ENCODE measurements at regions not wholly inside any gene's neighbourhood (a gene's known extent, or its start where the extent isn't known, plus 50 kb on each side); places are given as distances from the start of the nearest gene placed in this dataset.

- Histone ChIP-seq H3K79me2 (ENCODE audit: control insufficient read depth, insufficient read depth, low read length) (no peaks in the 10 kb centered on the region), H3K4me1 (ENCODE audit: control insufficient read depth, insufficient read depth, low read length) (no peaks in the 10 kb centered on the region), H3K9me3 (replicated peaks; ENCODE audit: control insufficient read depth, insufficient read depth, low read length) (no peaks in the 10 kb centered on the region; the same call in 2 of the 3 replicates), H3K4me3 (no peak overlapping the region), H3K4me2 (ENCODE audit: control insufficient read depth, insufficient read depth) (no peak overlapping the region), H3K9ac (ENCODE audit: control insufficient read depth, insufficient read depth, low read length) (no peak overlapping the region), H2AFZ (ENCODE audit: control insufficient read depth, low read depth, low read length) (no peak overlapping the region), H4K20me1 (ENCODE audit: control insufficient read depth, insufficient read depth) (no peaks in the 10 kb centered on the region), H3K27ac (ENCODE audit: control insufficient read depth, insufficient read depth) (no peak overlapping the region), H3K36me3 (ENCODE audit: control insufficient read depth in 2 of 2, insufficient read depth in 2 of 2, low read length in 1 of 2) (no peaks in the 10 kb centered on the region), H3K27me3 (replicated peaks in 1 of 2; ENCODE audit: control insufficient read depth in 2 of 2, insufficient read depth in 2 of 2, low read length in 1 of 2) (no peaks in the 10 kb centered on the region)
- ChIA-PET POLR2A (interaction anchor here (0.5 to 0.7 kb wide), 2 partner anchors 25 to 440 kb away, joined by 3 to 4 read pairs; no protein-coding TSS in a partner anchor), SMC1A (ENCODE audit: uncharacterized antibody, unreplicated experiment) (no interaction called here), RAD21 (ENCODE audit: unreplicated experiment) (no interaction called here), CTCF (interaction anchor here (1.3 kb wide), 1 partner anchor 25 kb away, joined by 5 read pairs; no protein-coding TSS in a partner anchor)
- DNase-seq (ENCODE audit: low read depth, low spot score) (no peak), ATAC-seq (no peak), FAIRE-seq (no peak)
- 35% methylated on average over 1 of the region's 1 CpG for WGBS (ENCODE audit: insufficient coverage, insufficient replicate concordance, low lambda C conversion rate, missing lambda C conversion rate)
- in situ Hi-C loops (cut with MboI) = no loop called here
- BruUV-seq (replicated peaks) = no TSS peak
- intact Hi-C loops (cut with micrococcal nuclease; ENCODE audit: unreplicated experiment) = no loop called here
- no peak for TF ChIP-seq ZNF622 (IDR thresholded peaks at IDR 0.05)
- no peak for TF ChIP-seq PML (IDR thresholded peaks at IDR 0.05; ENCODE audit: low read length)
- TF ChIP-seq USF1 (IDR thresholded peaks at IDR 0.05; ENCODE audit: borderline replicate concordance, extremely low read length, insufficient read depth, low read depth, low read length) = no peak
- TF ChIP-seq RFX5 (IDR thresholded peaks at IDR 0.05; ENCODE audit: low read depth, low read length) = no peak
- no peak for TF ChIP-seq PRDM15 (CRISPR knock-in tag; IDR thresholded peaks at IDR 0.05)
- TF ChIP-seq CHD1 (IDR thresholded peaks at IDR 0.05; ENCODE audit: low read depth, low read length) = no peak
- no peak for TF ChIP-seq BCL3 (IDR thresholded peaks at IDR 0.05; ENCODE audit: borderline replicate concordance, insufficient read depth, low read depth, low read length, poor library complexity, severe bottlenecking)
- no peak for TF ChIP-seq NFYB (IDR thresholded peaks at IDR 0.05; ENCODE audit: insufficient read depth, low read depth, low read length)
- no peak for TF ChIP-seq MYB (IDR thresholded peaks at IDR 0.05; ENCODE audit: borderline replicate concordance, low read depth, low read length)
- no peak for TF ChIP-seq POLR2AphosphoS2 (IDR thresholded peaks at IDR 0.05; ENCODE audit: low read depth, low read length)
- TF ChIP-seq ZNF592 (IDR thresholded peaks at IDR 0.05) = no peak
- TF ChIP-seq FOXK2 (IDR thresholded peaks at IDR 0.05) = no peak
- TF ChIP-seq EZH2 (IDR thresholded peaks at IDR 0.05; ENCODE audit: borderline replicate concordance, control insufficient read depth, low read depth, low read length) = no peak
- TF ChIP-seq CBFB (IDR thresholded peaks at IDR 0.05; ENCODE audit: low read depth) = no peak
- TF ChIP-seq DPF2 (IDR thresholded peaks at IDR 0.05) = no peak
Measured at GRCh38 chr6:106870069-106870468, 104.5 kb downstream of the CD24 start.
